K562 (cell line): ENCODE measurements at regions not wholly inside any gene's neighbourhood (a gene's known extent, or its start where the extent isn't known, plus 50 kb on each side); places are given as distances from the start of the nearest gene placed in this dataset.

ENCODE experiments used
- ATAC-seq: fragments of 200-7000 bp; cut with Tn5 transposase; 3 replicates; pipeline ENCODE4 v1.9.1; 2020; ENCODE audit warnings: moderate library complexity
- BruUV-seq: library from RNA; stranded (reverse); fragments of 400-500 nt; replicated peaks from 2 replicates; lab custom pipeline; 2021; lab: Mats Ljungman, UMichigan
- CTCF ChIA-PET: fragments of 300-600 bp; formaldehyde crosslinking; extraction: SDS; loops from one replicate; lab custom pipeline; 2021; ENCODE audit warnings: low intra/inter-chr PET ratio; lab: Yijun Ruan, JAX
- POLR2A ChIA-PET: fragments of 300-600, 350-650 bp; sonication (Branson Sonifier 250); formaldehyde crosslinking; extraction: SDS; loops from one replicate; lab custom pipeline; 2021; ENCODE audit warnings: antibody characterized with exemption, inconsistent platforms; lab: Yijun Ruan, JAX
- DNase-seq, 4 experiments: peaks; one replicate each; pipeline versions ENCODE4 v3.0.0 to v3.0.0-alpha.2; 2011 to 2018; ENCODE audit warnings: low spot score in 3 of 4, mixed read lengths in 3 of 4; ENCODE audit errors: extremely low read depth in 1 of 4
- FAIRE-seq: peaks from 2 replicates; lab custom pipeline; 2011; peaks lifted over from hg19 to GRCh38; lab: Jason Lieb, UNC
- H2AFZ ChIP-seq: 2 replicates; pipeline ENCODE4 v1.6.0; 2011; ENCODE audit warnings: low read depth, low read length, control low read depth, inconsistent platforms
- H3K27ac ChIP-seq: fragments of 200-600 bp; 3 replicates; pipeline ENCODE4 v1.8.0; 2011; ENCODE audit warnings: low read depth, mild to moderate bottlenecking, control low read depth, inconsistent platforms, low read length, moderate library complexity, mixed read lengths; ENCODE audit errors: extremely low read depth
- H3K27me3 ChIP-seq, 2 experiments: fragments of 300-600 bp in 1 of 2; 2 replicates in 1 of 2; 3 replicates in 1 of 2; pipeline versions ENCODE4 v1.6.0 to v1.8.0; 2011; ENCODE audit warnings: inconsistent platforms in 2 of 2, low read length in 2 of 2, mild to moderate bottlenecking in 1 of 2, mixed read lengths in 1 of 2, moderate library complexity in 1 of 2; ENCODE audit not compliant: control insufficient read depth in 2 of 2, insufficient read depth in 2 of 2
- H3K36me3 ChIP-seq: fragments of 300-600 bp; 3 replicates; pipeline ENCODE4 v1.8.0; 2011; ENCODE audit warnings: mild to moderate bottlenecking, low read length, inconsistent platforms; ENCODE audit not compliant: control insufficient read depth, insufficient read depth
- H3K4me1 ChIP-seq, 2 experiments: fragments of 200-600 bp in 1 of 2; replicated peaks in 1 of 2; 2 replicates in 1 of 2; 3 replicates in 1 of 2; pipeline versions ENCODE4 v1.5.1 to v1.8.0; 2011; ENCODE audit warnings: inconsistent platforms in 2 of 2, low read length in 2 of 2, mild to moderate bottlenecking in 1 of 2, mixed read lengths in 1 of 2, moderate library complexity in 1 of 2; ENCODE audit not compliant: control insufficient read depth in 2 of 2, insufficient read depth in 2 of 2
- H3K4me2 ChIP-seq: 2 replicates; pipeline ENCODE4 v1.6.1; 2011; ENCODE audit warnings: low read length, control low read depth, inconsistent platforms, mixed read lengths; ENCODE audit not compliant: insufficient read depth
- H3K4me3 ChIP-seq: fragments of 200-600 bp; sonication (generic), shearing (Covaris generic); 2 replicates; pipeline ENCODE4 v1.5.1; 2016; ENCODE audit warnings: control low read depth, inconsistent platforms
- H3K79me2 ChIP-seq: fragments of 200-600 bp; 3 replicates; pipeline ENCODE4 v1.8.0; 2011; ENCODE audit warnings: low read length, inconsistent platforms; ENCODE audit not compliant: control insufficient read depth, insufficient read depth
- H3K9ac ChIP-seq, 2 experiments: 2 replicates each; pipeline versions ENCODE4 v1.6.0 to v1.6.1; 2011; ENCODE audit warnings: low read depth in 2 of 2, low read length in 2 of 2, control low read depth in 1 of 2, inconsistent platforms in 1 of 2, mild to moderate bottlenecking in 1 of 2, mixed read lengths in 1 of 2; ENCODE audit not compliant: insufficient read depth in 1 of 2
- H3K9me1 ChIP-seq: one replicate; pipeline ENCODE4 v1.6.0; 2011; ENCODE audit warnings: inconsistent platforms, mild to moderate bottlenecking, low read length, moderate library complexity; ENCODE audit not compliant: control insufficient read depth, insufficient read depth
- H3K9me3 ChIP-seq: replicated peaks from 2 replicates; pipeline ENCODE4 v1.5.1; 2011; ENCODE audit warnings: low read depth, low read length, inconsistent platforms; ENCODE audit not compliant: control insufficient read depth, insufficient read depth
- H4K20me1 ChIP-seq: replicated peaks from 2 replicates; pipeline ENCODE4 v1.6.1; 2011; ENCODE audit warnings: low read length, inconsistent platforms, mixed read lengths; ENCODE audit not compliant: control insufficient read depth, insufficient read depth
- ILF3 ChIP-seq: fragments of 450-650 bp; IDR thresholded peaks from 2 replicates; pipeline ENCODE4 v1.6.1; 2018; ENCODE audit warnings: antibody characterized with exemption, mild to moderate bottlenecking, moderate library complexity, borderline replicate concordance
- MLLT1 ChIP-seq, 2 experiments: fragments of 450-650 bp; IDR thresholded peaks; 2 replicates each; pipeline ENCODE4 v1.6.1; 2016
- NKRF ChIP-seq: fragments of 450-650 bp; IDR thresholded peaks from 2 replicates; pipeline ENCODE4 v1.6.1; 2016; ENCODE audit warnings: borderline replicate concordance
- ZFP91 ChIP-seq: sonication (generic); formaldehyde crosslinking; IDR thresholded peaks from 2 replicates; pipeline ENCODE4 v1.8.0; 2022; ENCODE audit warnings: mild to moderate bottlenecking, missing genetic modification reagents
- ZNF23 ChIP-seq: fragments of 250-450 bp; sonication (Bioruptor Pico); IDR thresholded peaks from 2 replicates; pipeline ENCODE4 v1.4.0; 2020; ENCODE audit warnings: mild to moderate bottlenecking
- ZNF717 ChIP-seq: fragments of 250-450 bp; sonication (Bioruptor Pico); IDR thresholded peaks from 2 replicates; pipeline ENCODE4 v1.5.0; 2021
- WGBS: fragments of 100-300 bp; shearing (Covaris generic); methylation state at CpG from one replicate; pipeline ENCODE4 v1.1.6; 2016; ENCODE audit warnings: low coverage, mixed read lengths; ENCODE audit not compliant: insufficient coverage; ENCODE audit errors: missing lambda C conversion rate; 5-methylcytosine and 5-hydroxymethylcytosine counted together
- in situ Hi-C: fragments of 300-500 bp; cut with MboI; formaldehyde crosslinking; loops from 4 replicates; pipeline ENCODE4 v1.15.0; 2018; ENCODE audit warnings: inconsistent platforms, mixed read lengths
- intact Hi-C: fragments of 100-400 bp; cut with micrococcal nuclease; formaldehyde crosslinking; loops from 2 replicates; pipeline ENCODE4 v1.14.2; 2022
- TF ChIP-seq, protein P1 (sequence below), 3 experiments: IDR thresholded peaks in 2 of 3; conservative IDR thresholded peaks in 1 of 3; 2 replicates each; pipeline ENCODE4 v1.5.1; 2011 to 2012; ENCODE audit warnings: low read length in 3 of 3, mild to moderate bottlenecking in 3 of 3, control low read depth in 2 of 3, improper control_type of control experiment in 1 of 3, inconsistent platforms in 1 of 3, low read depth in 1 of 3, mixed read lengths in 1 of 3, moderate library complexity in 1 of 3; ENCODE audit not compliant: insufficient read depth in 2 of 3

GRCh38 chr2:234745347-234745746 is 206.5 kb upstream of the SH3BP4 start:
- H3K4me3 ChIP-seq = no peak overlapping the region
- no TSS peak for BruUV-seq
- H3K4me1 ChIP-seq = no peaks in the 10 kb centered on the region
- H2AFZ ChIP-seq = no peak overlapping the region
- H4K20me1 ChIP-seq = no peaks in the 10 kb centered on the region
- H3K4me2 ChIP-seq = no peak overlapping the region
- no peaks in the 10 kb centered on the region for H3K27me3 ChIP-seq
- POLR2A ChIA-PET = no interaction called here
- no peak overlapping the region for H3K27ac ChIP-seq
- in situ Hi-C loops = no loop called here
- no peak for ATAC-seq
- H3K79me2 ChIP-seq = no peaks in the 10 kb centered on the region
- TF ChIP-seq ZNF717 (CRISPR knock-in tag) (no peak), MLLT1 (IDR thresholded peaks at IDR 0.05) (no peak), ZNF23 (no peak), ILF3 (no peak), ZFP91 (no peak), NKRF (no peak)
- TF ChIP-seq, protein P1, sequence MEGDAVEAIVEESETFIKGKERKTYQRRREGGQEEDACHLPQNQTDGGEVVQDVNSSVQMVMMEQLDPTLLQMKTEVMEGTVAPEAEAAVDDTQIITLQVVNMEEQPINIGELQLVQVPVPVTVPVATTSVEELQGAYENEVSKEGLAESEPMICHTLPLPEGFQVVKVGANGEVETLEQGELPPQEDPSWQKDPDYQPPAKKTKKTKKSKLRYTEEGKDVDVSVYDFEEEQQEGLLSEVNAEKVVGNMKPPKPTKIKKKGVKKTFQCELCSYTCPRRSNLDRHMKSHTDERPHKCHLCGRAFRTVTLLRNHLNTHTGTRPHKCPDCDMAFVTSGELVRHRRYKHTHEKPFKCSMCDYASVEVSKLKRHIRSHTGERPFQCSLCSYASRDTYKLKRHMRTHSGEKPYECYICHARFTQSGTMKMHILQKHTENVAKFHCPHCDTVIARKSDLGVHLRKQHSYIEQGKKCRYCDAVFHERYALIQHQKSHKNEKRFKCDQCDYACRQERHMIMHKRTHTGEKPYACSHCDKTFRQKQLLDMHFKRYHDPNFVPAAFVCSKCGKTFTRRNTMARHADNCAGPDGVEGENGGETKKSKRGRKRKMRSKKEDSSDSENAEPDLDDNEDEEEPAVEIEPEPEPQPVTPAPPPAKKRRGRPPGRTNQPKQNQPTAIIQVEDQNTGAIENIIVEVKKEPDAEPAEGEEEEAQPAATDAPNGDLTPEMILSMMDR (IDR thresholded peaks at IDR 0.05 in 2 of 3, conservative IDR thresholded peaks at IDR 0.05 in 1 of 3; ENCODE audit: insufficient read depth in 2 of 3, low read depth in 1 of 3, low read length in 3 of 3) = peak in 1 of 3 experiments; percentile 22; a peak in 1 of 6 replicates
- TF ChIP-seq, all 486 proteins: peak for 1
- Histone ChIP-seq H3K9me3 (no peaks in the 10 kb centered on the region), H3K9ac (no peak overlapping the region), H3K36me3 (no peaks in the 10 kb centered on the region), H3K9me1 (no peaks in the 10 kb centered on the region)
- FAIRE-seq = no peak
- WGBS = 0% methylated on average over 1 of the region's 1 CpG
- CTCF ChIA-PET = no interaction called here
- peak in 1 of 4 experiments; percentile 5 for DNase-seq
- intact Hi-C loops = no loop called here
